Suppressor macrophage treated with lipopolysaccharide for 4 hours (primary cell): ENCODE measurements at regions not wholly inside any gene's neighbourhood (a gene's known extent, or its start where the extent isn't known, plus 50 kb on each side); places are given as distances from the start of the nearest gene placed in this dataset.

ENCODE experiments used
- DNase-seq: peaks from one replicate; pipeline ENCODE4 v3.0.0-alpha.2; 2020

DNA sequence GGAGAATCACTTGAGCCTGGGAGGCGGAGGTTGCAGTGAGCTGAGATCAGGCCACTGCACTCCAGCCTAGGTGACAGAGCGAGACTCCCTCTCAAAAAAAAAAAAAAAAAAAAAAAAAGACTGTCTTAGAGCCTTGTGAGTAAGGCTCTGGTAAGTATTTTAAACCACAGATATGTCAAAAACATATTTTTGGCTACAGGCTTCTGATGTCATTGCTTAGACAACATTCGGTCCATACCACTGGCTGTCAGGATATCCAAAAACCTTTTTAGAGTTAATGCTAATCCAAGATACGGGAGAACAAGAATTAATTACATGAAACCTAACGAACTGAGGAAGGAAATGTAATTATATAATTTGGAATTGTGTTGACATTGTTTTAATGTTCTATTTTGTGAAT is 999.5 kb upstream of the PABPC4L start:
- DNase-seq = no peak

DNA sequence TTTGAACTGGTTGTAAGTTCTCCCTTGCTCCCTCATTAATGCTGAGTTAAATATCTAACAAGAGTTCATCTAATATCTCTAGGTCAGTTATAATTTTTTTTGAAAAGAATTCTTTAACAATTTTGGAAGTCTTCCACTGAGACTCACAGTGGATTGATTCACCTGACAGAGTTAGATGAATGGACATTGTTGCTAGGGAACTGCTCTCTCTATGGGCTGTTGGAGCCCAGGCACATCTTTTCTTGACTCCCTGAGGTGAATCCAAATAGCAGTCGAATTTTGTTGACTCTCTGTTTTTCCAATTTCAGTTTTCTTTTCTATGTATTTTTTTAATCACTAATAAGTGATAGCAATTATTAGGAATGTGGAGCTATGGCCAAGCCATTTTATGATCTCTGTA is 996.1 kb upstream of the PABPC4L start:
- no peak for DNase-seq

DNA sequence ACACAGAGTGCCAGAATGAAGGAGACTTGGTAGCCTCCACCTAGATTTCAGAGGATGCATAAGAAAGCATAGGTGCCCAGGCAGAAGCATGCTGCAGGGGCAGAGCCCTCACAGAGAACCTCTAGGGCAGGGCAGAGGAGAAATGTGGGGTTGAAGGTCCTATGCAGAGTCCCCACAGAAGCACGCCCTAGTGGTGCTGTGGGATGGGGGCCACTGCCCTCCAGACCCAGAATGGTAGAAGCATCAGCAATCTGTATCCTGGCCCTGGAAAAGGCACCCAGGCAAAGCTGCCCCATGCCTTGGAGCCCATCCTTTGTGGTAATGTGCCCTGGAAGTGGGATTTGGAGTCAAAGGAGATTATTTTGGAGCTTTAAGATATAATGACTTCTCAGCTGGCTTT is 992.9 kb upstream of the PABPC4L start:
- no peak for DNase-seq

DNA sequence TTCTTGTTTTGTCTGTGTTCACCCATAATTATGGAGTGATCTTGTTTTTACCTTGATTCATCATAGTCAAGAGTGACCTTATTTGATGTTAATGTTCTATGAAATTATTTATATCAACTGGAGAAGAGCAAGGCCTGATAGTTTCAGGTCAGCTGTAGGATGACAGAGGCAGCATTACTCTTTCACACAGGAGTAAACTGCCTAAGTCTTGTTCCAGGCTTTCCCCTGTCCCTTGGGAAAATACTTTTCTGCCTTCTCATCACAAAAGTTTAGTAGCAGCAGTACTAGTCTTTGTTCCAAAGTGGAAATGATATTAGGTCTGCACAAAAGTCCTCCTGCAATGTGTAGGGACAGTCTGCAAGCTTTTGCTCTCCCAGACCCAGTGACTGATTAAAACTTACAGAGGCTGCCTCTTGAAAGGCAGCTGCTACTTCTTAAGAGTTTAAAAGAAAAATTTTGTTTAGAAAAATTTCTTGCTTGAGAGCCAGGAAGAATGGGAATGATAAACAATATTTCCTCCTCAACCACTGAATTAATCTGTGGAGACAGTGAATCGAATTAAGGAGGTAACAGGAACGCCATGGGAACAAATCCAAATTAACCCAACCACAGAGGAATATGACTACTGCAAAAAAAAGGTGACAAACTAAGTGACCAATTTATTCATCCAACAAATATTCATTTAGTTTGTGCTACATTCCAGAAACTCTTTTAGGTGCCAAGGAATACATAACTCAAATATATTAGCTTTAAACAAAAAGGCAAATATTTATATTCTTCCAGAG is 991.4 kb upstream of the PABPC4L start:
- DNase-seq = no peak

DNA sequence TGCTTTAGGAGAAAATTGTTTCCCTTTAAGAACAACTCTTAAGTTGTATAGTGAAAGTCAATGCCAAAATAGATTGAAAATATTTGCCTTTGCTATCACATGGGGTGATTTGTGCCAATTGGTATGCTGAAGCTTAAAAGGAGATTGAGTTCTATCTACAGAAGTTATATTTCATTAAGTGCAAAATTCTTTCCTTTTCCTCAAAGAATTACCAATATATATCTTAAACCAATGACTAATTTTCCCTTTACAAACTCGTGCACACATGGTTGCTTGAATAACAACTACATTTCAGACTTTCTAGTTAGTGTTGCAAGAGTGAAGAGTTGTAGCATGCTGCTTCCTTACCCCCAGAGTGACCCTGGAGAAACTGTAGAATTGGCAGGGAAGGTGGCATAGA is 990.0 kb upstream of the PABPC4L start:
- no peak for DNase-seq

DNA sequence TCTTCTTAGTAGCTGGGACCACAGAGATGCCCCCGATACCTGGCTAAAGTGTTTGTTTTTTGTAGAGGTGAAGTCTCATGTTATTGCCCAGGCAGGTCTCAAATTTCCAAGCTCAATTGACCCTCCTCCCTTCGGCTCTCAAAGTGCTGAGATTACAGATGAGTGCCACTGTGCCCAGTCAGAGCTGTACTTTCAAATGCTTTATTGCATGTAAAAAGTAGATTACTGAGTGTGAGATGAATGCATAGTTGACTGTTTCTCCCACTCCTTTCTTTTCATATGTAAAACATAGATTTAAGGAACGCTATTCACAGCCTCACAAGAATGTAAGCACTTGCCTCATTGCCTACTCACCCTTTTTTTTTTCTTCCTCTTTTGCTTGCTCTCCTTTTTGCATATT is 984.4 kb upstream of the PABPC4L start:
- DNase-seq = no peak

DNA sequence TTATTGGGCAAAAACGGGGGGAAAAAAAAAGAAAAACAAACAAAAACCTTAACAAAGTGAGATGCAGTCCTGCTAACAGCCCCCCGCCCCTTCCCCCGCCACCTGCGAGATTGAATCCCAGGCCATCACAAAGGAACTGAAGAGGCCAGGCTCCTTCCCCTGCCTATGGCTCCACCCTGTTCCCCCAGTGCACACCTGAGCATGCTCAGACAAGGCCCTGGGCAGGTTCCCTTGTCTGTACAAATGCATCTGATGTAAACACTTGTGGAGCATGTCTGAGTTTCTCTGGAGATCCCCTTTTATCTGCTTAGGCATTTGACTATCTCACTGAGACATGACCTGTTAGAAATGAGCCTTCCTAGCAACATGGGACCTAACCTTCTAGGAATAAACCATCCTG is 983.7 kb upstream of the PABPC4L start:
- DNase-seq = no peak

DNA sequence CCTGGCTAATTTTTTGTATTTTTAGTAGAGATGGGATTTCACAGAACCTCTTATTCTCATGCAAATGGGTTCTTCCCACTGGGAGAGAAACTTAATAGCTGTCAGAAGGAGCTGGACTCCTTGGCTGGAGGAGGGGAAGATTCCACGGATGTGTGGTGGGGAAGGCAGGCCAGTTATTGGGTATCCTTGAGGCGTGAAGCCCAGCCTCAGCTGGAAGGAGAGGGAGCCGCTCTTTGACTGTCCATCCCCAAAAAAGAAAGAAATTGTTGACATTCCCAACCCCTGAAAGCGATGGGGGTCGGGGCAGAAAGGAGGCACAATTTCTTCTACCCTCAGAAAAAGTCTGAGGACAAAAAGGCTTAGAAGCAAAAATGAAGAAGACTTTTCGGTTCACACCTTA is 983.1 kb upstream of the PABPC4L start:
- DNase-seq = no peak

DNA sequence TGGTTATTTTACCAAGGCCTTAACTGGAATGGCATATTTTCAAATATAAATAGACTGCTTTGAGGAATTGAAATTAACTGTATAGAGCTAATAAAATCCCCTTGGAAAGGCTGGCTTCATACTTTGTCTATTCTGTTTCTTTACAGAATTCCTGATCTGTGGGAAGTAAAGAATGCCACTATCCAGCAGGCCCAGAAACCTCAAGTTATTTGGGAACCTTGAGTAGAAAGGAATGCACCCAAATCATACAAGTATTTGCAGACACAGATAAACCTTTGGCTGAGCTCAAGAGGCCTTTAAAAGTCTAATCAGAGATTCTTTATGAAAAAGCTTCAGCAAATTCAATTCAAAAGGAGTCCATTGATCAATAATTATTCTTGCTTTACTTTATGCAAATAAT is 975.7 kb upstream of the PABPC4L start:
- DNase-seq = no peak

DNA sequence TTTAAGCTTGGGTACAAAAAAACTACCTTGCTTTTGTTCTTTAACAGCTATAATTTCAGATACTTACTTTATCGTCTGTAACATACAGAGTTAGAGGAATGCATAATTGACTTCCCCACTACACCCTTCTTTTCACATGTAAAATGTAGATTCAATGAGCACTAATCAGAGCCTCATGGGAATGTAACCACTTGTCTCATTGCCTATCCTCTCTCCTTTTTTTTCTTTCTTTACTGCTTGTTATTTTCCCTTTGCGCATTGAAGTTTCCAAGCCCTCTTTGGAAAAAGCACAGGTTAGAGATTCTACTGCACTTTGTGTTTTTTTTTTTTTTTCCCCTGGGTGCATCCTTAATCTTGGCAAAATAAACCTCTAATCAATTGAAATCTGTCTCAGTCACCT is 965.1 kb upstream of the PABPC4L start:
- no peak for DNase-seq

DNA sequence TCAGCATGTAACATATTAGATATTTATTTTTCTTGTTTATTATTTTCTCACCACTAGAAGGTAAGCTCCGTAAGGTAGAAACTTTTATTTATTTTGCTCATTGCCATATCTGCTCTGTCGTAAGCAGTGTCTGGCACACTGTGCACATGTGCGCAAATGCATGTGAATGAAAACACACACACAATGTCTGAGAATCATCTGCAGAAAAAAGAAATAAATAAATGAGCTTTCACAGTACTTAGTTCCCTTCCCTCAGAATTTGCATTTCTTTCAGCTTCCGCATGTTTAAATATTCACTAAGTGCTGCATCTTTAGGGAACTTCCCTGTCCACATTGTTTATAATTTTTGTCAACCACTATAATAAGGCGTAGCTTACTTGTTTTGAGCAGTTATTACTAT is 963.0 kb upstream of the PABPC4L start:
- DNase-seq = no peak

DNA sequence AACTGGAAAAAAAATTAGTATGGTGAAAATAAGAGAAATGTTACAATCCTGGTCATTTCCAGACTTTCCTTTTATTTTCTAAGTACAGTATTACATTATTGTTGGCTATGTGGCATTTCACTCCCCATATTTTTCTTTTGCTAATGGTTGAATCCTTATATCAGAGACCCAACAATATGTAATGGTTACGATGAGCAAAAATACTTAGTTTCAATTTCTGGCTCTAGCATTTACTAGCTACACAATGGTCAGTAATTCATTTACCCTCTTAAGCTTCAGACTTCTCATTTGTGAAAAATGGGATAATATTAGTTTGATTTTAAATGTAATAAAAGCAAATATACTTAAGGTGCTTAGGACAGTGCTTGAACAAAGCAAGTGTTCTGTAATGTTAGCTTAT is 942.9 kb upstream of the PABPC4L start:
- DNase-seq = no peak

DNA sequence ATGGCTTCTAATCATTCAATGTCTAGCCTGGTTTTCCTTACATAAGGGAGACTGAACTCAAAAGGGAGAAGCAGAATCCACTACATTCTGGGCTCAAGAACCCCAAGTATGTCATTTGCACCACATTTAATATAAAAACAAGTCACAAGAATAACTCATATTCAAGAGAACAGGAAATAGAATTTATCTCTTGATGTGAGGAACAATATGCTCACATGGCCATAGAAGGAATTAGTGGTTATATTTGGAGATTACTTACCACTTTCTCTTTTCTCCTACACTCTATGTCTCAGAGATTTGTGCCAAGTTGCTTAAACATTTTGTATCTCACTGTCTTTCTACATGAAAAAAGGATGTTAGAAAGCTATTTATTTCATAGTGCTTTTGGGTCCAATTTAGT is 922.6 kb upstream of the PABPC4L start:
- DNase-seq = no peak

DNA sequence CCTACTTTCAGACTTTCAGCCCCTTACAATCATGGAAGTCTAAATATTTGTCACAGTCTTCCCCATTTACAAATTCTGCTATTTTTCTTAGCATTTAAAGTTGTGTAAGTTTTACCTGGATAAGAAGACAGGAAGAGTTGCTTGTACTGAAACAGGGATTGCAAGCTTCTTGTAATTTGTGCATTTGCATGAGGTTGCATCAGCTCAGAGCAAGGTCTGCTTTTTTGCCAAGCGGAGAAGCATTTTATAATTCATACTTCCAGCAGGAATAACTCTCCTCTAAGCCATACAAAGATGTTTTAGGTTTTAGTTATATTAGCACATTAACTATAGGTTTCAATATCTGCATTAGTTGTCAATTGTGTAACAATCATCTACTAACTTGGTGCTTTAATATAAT is 922.0 kb upstream of the PABPC4L start:
- no peak for DNase-seq

DNA sequence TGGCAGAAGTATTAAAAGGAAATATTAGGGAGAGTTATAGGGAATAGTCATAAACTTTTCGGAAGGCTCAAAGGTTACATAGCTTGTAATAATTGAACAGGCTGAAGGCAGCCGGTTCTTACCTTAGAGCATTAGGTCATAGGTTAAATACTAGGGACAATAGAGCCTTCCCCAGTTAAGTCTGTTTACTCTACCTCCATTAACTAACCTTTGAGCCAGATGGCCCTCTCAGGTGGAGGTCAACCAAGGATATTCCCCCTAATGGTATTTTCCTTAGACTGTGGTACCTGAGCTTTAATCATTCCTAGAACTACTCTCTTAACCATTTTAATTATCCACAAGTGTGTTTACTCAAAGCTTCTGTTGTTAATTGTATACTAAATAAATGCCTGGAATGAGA is 920.9 kb upstream of the PABPC4L start:
- DNase-seq = no peak

DNA sequence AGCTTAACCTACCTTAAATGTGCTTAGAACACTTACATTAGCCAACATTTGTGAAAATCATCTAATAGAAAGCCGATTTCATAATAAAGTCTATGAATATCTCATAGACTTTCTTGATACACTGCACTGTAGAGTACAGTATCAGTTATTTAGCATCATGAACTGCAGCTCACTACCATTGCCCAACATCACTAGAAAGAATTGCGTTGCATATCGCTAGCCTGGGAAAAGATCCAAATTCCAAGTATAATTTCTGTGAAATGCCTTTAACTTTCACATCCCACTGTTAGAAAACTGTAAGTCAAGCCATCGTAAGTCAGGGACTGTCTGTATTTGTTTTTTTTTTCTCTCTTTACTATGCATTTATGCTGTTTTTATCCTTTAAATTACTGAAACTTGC is 918.6 kb upstream of the PABPC4L start:
- DNase-seq = no peak

DNA sequence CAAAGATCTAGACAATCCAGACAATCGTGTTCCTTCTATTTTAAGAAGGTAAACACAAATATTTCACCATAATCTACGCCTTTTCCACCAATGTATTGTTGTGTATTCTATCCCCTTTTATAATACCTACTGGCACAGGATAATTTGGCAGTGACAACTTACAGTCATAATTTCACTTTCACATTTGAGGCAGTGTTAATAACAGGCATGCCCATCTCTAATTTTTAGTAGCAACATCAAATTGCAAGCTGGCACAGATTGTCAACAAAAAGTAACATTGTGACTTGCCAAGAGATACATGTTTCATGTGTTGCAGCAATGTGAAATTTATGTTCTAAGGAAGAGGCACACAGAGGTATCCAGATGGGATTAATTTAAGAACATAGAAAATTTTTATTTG is 912.5 kb upstream of the PABPC4L start:
- DNase-seq = no peak

DNA sequence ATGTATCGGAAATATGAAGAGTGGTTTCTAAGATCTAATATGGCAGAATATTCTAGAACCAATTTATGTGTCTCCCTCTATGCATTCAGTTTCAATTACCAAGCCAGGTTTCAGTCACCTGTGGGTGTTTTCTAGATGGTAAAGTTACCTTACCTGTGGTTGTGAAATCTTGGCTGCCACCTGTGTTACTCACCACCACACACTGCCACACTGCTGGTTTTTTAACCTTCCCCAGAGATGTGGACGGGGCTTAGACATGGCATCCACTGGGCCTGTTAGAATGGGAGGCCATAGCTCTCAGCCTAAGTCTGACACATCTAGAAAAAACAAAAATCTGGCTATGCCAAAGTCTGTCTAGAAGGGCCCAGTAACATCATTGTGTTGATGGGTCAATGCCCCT is 896.5 kb upstream of the PABPC4L start:
- no peak for DNase-seq

DNA sequence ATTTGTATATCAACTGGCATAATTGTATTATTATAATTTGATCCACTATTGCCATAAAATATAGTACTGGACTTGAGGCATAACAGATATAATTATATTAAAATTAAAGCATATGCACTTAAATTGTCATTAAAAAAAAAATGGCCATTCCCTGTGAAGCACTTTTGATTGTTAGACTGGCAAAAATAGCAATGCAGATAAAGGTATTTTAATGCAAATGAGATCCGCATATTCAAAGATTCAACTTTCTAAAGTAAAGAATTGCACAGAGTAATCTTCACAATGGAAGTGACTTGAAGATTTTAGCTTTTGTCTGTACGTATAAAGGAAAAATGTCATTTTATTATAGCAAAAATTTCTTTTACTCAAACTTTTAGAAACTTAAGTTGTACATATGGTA is 871.8 kb upstream of the PABPC4L start:
- no peak for DNase-seq

DNA sequence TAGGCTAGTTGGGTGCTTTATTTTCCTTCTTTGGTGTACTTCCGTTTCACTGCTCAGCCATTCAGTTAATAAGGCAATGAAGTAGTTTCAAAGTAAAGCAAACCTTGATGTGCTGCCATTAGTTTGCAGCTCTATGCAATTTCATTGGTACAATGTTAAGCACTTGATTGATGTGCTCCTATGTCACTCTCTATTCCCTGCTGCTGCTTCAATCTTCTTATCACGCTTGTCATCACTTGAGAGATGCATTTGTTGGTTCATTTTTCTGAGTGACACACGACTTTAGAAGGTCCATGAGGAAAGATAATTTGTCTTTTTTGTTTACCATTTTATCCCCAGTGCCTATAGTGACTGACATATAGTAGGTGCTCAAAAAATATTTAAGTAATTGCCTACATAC is 871.0 kb upstream of the PABPC4L start:
- no peak for DNase-seq

DNA sequence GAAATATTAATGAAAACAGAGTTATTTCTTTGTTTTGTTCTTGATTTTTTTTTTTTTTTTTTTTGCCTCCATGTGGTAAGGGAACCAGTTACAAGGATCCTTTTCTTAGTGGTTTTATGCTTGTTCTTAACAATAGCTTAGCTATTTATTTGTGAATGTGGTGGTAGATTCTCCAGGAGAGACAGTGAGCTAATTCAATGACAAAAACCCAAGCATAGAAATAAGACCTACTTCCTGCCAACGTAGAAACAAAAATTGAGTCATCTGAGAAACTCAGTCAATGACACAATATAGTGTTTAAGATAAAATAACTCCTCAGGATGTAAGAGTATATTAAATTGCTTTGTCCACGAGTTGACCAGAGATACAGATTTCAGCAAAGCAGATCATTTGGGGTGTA is 863.8 kb upstream of the PABPC4L start:
- no peak for DNase-seq

DNA sequence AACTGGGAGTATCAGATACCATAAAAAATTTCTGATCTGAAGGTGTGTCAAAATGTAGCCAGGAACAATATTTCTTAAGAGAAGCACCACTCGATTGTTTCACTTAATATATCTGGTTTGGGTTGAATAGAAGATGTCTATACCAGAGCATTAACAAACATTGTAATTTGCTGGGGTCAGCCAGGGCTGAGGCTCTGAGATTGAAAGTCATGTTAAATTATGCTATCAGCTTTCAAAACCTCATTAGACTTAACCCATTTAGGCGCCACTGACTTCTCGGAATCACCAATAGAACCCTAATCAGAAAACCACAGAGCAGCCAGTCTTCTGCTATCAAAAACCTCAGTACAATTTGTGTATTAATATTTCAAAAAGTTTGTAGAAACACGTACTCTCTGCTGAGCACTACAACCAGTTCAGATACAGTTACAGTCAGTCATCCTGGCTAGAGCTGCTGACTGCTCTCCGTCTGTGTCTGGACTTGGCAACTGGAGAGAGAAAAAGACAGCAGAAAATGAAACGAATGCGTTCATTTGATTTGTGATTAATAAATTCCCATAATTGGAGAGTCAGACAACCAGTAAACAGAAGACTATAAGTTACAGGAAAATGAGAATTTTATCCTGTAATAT is 848.6 kb upstream of the PABPC4L start:
- no peak for DNase-seq

DNA sequence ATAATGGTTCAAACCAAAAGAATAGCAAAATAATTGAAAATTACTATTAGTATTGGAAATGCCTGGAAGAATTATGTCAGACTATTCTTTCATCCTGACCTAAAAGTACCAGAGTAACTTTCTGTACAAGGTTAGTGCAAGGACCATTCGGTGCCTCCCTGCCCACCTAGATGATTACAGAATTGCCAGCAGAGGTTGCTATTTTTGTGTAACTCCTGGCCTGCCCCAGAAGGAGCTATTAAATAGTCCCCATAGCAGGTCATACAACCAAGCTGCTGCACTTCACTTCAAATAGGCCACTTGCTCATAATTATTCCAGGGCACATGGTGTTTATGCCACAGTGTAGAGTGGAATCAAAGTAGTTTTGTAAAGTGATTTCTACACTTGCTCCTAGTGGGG is 831.1 kb upstream of the PABPC4L start:
- no peak for DNase-seq

DNA sequence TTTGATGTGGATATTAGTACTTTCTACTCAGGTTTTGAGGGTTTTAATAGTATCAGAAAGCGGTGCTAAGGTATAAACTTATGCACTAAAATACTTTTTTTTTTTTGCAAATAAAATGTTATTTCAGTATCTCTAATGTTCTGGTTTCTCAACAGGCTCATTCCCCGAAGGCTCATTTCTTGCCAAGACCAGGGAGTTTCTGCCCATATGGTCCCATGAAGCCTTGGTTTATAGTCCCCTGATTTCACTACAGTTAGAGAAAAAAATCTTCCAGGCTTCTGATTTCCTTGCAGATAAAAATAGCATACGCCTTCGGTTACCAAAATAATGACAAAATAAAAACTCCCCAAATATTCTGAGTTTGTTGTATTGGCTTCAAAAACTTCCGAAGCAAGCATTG is 814.2 kb upstream of the PABPC4L start:
- DNase-seq = no peak

DNA sequence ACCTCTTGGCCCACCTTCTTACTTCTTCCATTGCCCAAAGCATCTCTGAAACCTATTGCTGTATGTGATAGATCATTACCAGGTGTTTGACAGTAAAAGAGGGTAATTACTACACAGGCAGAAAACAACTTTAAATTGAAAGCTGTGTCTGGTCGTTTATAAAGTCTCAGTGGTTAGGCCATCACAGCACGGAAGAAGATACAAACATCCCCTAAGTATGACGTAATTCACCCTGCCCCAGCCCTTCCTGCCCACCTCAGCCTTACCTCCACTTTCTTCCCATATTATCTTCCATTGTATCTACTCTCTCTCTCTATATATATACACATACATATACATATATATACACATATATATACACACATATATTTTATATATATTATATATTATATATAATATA is 805.8 kb upstream of the PABPC4L start:
- DNase-seq = no peak
